KMS-11 (cell line): ENCODE measurements at regions not wholly inside any gene's neighbourhood (a gene's known extent, or its start where the extent isn't known, plus 50 kb on each side); places are given as distances from the start of the nearest gene placed in this dataset.

ENCODE experiments used
- H2AFZ ChIP-seq: fragments of 200-600 bp; sonication (generic); 2 replicates; pipeline ENCODE4 v1.6.1; 2016; ENCODE audit warnings: antibody characterized with exemption, mixed run types, low read depth
- H3K27ac ChIP-seq: fragments of 200-600 bp; sonication (generic); 2 replicates; pipeline ENCODE4 v1.6.1; 2016; ENCODE audit warnings: mild to moderate bottlenecking, mixed run types
- H3K27me3 ChIP-seq: fragments of 200-600 bp; sonication (generic); 2 replicates; pipeline ENCODE4 v1.6.1; 2017; ENCODE audit warnings: mild to moderate bottlenecking, low read depth, mixed run types, moderate library complexity; ENCODE audit not compliant: insufficient read depth
- H3K36me3 ChIP-seq: fragments of 200-600 bp; sonication (generic); 2 replicates; pipeline ENCODE4 v1.6.1; 2017; ENCODE audit warnings: mild to moderate bottlenecking, mixed run types; ENCODE audit not compliant: insufficient read depth
- H3K4me1 ChIP-seq: fragments of 200-600 bp; sonication (generic); 2 replicates; pipeline ENCODE4 v1.6.1; 2016; ENCODE audit warnings: mild to moderate bottlenecking, low read depth, mixed run types; ENCODE audit not compliant: poor library complexity, severe bottlenecking
- H3K4me2 ChIP-seq: fragments of 200-600 bp; sonication (generic); 2 replicates; pipeline ENCODE4 v1.7.0; 2016; ENCODE audit warnings: mild to moderate bottlenecking, mixed run types
- H3K4me3 ChIP-seq: fragments of 200-600 bp; sonication (generic); IDR thresholded peaks from 2 replicates; pipeline ENCODE4 v1.6.1; 2017; ENCODE audit warnings: low read depth, low read length, mixed read lengths; ENCODE audit not compliant: insufficient read depth
- H3K79me2 ChIP-seq: fragments of 200-600 bp; sonication (generic); 2 replicates; pipeline ENCODE4 v1.6.1; 2016; ENCODE audit warnings: low read depth, mixed run types; ENCODE audit not compliant: insufficient read depth
- H3K9ac ChIP-seq: fragments of 200-600 bp; sonication (generic); 2 replicates; pipeline ENCODE4 v1.6.1; 2016; ENCODE audit warnings: mild to moderate bottlenecking, mixed run types
- H4K20me1 ChIP-seq: fragments of 200-600 bp; sonication (generic); 2 replicates; pipeline ENCODE4 v1.6.1; 2016; ENCODE audit warnings: mild to moderate bottlenecking, mixed run types; ENCODE audit not compliant: insufficient read depth
- TF ChIP-seq, protein P1 (sequence below): fragments of 200-600 bp; sonication (generic); conservative IDR thresholded peaks from 2 replicates; pipeline ENCODE4 v1.6.1; 2017; ENCODE audit warnings: low read depth, mild to moderate bottlenecking, antibody characterized with exemption, low read length, moderate library complexity, mixed read lengths

- no peak overlapping the region for H2AFZ ChIP-seq
- H3K27me3 ChIP-seq = no peaks in the 10 kb centered on the region
- no peak overlapping the region for H3K4me3 ChIP-seq
- H3K79me2 ChIP-seq = no peaks in the 10 kb centered on the region
- no peak overlapping the region for H3K27ac ChIP-seq
- no peaks in the 10 kb centered on the region for H3K4me1 ChIP-seq
- no peaks in the 10 kb centered on the region for H4K20me1 ChIP-seq
- H3K9ac ChIP-seq = no peak overlapping the region
- no peaks in the 10 kb centered on the region for H3K36me3 ChIP-seq
- TF ChIP-seq, protein P1, sequence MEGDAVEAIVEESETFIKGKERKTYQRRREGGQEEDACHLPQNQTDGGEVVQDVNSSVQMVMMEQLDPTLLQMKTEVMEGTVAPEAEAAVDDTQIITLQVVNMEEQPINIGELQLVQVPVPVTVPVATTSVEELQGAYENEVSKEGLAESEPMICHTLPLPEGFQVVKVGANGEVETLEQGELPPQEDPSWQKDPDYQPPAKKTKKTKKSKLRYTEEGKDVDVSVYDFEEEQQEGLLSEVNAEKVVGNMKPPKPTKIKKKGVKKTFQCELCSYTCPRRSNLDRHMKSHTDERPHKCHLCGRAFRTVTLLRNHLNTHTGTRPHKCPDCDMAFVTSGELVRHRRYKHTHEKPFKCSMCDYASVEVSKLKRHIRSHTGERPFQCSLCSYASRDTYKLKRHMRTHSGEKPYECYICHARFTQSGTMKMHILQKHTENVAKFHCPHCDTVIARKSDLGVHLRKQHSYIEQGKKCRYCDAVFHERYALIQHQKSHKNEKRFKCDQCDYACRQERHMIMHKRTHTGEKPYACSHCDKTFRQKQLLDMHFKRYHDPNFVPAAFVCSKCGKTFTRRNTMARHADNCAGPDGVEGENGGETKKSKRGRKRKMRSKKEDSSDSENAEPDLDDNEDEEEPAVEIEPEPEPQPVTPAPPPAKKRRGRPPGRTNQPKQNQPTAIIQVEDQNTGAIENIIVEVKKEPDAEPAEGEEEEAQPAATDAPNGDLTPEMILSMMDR = no peak
- no peak overlapping the region for H3K4me2 ChIP-seq
Observed at GRCh38 chr6:101003075-101003474, 121.9 kb upstream of the ASCC3 start.

DNA sequence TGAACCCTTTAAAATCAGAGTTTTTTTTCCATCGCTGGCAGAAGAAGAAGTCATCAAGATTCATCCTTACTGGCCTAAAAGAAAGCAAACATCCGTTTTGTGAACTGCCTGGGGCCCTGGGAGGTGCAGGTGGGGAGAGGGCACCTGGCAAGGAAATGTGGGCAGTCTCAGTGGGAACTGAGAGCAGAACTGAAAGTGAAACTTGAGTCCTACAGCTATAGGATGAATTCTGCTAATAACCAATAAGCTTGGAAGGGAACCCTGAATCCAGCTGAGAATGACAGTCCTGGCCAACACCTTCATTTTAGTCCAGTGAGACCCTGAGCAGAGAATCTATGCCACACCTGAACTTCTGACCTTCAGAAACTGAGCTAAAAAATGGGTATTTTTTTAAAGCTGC lies 130.1 kb upstream of the ASCC3 start:
- Histone ChIP-seq H3K79me2 (no peaks in the 10 kb centered on the region), H3K36me3 (no peaks in the 10 kb centered on the region), H4K20me1 (no peaks in the 10 kb centered on the region), H3K27me3 (no peaks in the 10 kb centered on the region), H3K4me3 (no peak overlapping the region), H3K9ac (no peak overlapping the region), H3K4me2 (peak overlapping the region; percentile 27; the same call in 1 of the 2 replicates), H3K4me1 (peaks cover 26% of the 10 kb centered on the region), H3K27ac (no peak overlapping the region; the same call in 1 of the 2 replicates), H2AFZ (no peak overlapping the region)
- TF ChIP-seq, protein P1 = no peak

DNA sequence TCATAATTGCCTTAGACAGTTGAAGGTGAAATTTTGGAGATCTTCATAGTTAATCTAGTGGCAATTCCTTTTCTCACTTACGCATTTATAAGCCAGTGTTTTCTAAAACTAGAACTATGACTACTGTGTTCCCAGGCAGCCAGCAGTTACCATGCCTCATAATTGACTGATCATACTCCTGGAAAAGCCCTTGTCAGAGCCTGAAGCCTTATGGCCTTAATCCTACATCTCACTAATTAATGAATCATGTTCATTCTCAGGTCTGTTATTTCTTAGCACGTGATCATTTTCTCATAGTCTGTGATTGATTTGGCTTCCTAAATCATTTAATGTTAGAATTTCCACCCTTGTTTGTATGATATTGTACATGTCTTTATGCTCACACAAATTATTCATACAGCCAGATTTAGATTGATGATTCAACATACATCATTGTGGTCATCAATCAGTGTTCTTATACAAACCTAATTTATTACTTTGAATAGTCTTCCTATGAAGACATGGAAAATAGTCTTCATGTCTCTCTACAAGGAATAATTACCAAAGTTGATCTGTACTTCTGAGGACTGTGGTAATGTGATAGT lies 132.6 kb upstream of the ASCC3 start:
- Histone ChIP-seq H3K27me3 (no peaks in the 10 kb centered on the region), H3K4me1 (peaks cover 26% of the 10 kb centered on the region), H3K79me2 (no peaks in the 10 kb centered on the region), H3K27ac (no peak overlapping the region), H3K4me3 (no peak overlapping the region), H2AFZ (no peak overlapping the region), H4K20me1 (no peaks in the 10 kb centered on the region), H3K4me2 (no peak overlapping the region), H3K36me3 (no peaks in the 10 kb centered on the region), H3K9ac (no peak overlapping the region)
- TF ChIP-seq, protein P1 = no peak

GRCh38 chr6:101015541-101015940 lies 134.4 kb upstream of the ASCC3 start:
- no peak overlapping the region for H3K4me2 ChIP-seq
- no peaks in the 10 kb centered on the region for H3K27me3 ChIP-seq
- no peaks in the 10 kb centered on the region for H4K20me1 ChIP-seq
- H2AFZ ChIP-seq = no peak overlapping the region
- no peaks in the 10 kb centered on the region for H3K36me3 ChIP-seq
- no peak overlapping the region for H3K4me3 ChIP-seq
- no peaks in the 10 kb centered on the region for H3K79me2 ChIP-seq
- H3K9ac ChIP-seq = no peak overlapping the region
- H3K27ac ChIP-seq = no peak overlapping the region
- peaks cover 15% of the 10 kb centered on the region for H3K4me1 ChIP-seq
- TF ChIP-seq, protein P1 = no peak
